ENCODE measurements at regions not wholly inside any gene's neighbourhood (a gene's known extent, or its start where the extent isn't known, plus 50 kb on each side); places are given as distances from the start of the nearest gene placed in this dataset.

DNA sequence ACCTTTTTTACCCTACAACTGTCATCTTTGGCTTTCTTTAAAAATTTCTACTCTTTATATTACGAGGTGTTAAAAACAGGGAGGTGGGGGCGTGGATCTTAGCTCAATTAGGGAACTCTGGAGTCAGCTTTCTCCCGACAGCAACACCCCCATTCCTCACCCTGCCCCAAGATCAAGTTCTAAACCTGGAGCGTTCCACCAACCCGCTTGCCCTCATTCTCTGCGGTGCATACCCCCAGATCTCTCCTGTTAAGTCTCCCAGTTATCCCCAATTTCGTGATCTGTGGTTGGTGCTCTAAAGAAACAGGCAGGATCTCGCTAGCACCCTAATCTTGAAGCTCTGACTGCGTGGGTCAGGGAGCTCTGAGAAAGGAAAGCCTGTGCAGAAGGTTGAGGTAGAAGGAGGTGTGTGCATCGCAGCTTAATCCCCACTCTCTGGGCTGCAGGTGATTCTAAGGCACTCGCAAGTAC, 177.3 kb upstream of the NTM start:
- TF ChIP-seq, protein P1, sequence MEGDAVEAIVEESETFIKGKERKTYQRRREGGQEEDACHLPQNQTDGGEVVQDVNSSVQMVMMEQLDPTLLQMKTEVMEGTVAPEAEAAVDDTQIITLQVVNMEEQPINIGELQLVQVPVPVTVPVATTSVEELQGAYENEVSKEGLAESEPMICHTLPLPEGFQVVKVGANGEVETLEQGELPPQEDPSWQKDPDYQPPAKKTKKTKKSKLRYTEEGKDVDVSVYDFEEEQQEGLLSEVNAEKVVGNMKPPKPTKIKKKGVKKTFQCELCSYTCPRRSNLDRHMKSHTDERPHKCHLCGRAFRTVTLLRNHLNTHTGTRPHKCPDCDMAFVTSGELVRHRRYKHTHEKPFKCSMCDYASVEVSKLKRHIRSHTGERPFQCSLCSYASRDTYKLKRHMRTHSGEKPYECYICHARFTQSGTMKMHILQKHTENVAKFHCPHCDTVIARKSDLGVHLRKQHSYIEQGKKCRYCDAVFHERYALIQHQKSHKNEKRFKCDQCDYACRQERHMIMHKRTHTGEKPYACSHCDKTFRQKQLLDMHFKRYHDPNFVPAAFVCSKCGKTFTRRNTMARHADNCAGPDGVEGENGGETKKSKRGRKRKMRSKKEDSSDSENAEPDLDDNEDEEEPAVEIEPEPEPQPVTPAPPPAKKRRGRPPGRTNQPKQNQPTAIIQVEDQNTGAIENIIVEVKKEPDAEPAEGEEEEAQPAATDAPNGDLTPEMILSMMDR (IDR thresholded peaks at IDR 0.05): no peak
- TF ChIP-seq POLR2AphosphoS5 (IDR thresholded peaks at IDR 0.05; ENCODE audit: low read depth, low read length) (no peak), TCF7L2 (IDR thresholded peaks at IDR 0.05; ENCODE audit: low read depth, low read length) (no peak), REST (IDR thresholded peaks at IDR 0.05; ENCODE audit: insufficient read depth in 1 of 2, low read depth in 2 of 2, low read length in 1 of 2) (no peak), SIN3A (IDR thresholded peaks at IDR 0.05; ENCODE audit: borderline replicate concordance, insufficient read depth, low read depth, low read length) (no peak)
